ENCODE measurements at regions not wholly inside any gene's neighbourhood (a gene's known extent, or its start where the extent isn't known, plus 50 kb on each side); places are given as distances from the start of the nearest gene placed in this dataset.

DNA sequence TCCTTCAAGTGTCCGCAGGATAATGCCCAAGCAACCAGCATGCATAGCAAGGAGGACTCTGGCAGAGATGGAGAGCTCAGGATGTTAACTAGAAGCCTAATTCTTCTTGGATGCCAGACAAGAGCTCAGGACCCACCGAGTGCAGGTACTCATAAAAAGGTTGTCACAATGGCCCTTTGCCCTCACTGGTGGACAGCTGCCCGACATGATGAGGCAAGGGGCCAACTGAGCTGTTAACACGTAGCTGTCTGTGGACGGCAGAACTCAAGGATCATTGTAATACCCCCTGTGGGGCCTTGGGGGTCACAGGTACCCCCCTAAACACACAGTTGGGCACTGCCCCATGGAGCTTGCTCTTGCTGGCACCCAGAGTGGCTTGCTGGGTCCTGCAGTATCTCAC is 393.7 kb downstream of the PIK3C3 start:
- CTCF ChIA-PET = no interaction called here
- no peak for FAIRE-seq
- no peak overlapping the region for H3K4me3 ChIP-seq
- H3K4me2 ChIP-seq = no peak overlapping the region
- no peaks in the 10 kb centered on the region for H3K9me3 ChIP-seq
- 10% methylated on average over 1 of the region's 5 CpGs for WGBS (ENCODE audit: missing lambda C conversion rate)
- H3K4me1 ChIP-seq = no peaks in the 10 kb centered on the region
- POLR2A ChIA-PET = no interaction called here
- H3K27ac ChIP-seq = no peak overlapping the region
- no peak for ATAC-seq
- TF ChIP-seq, protein P1, sequence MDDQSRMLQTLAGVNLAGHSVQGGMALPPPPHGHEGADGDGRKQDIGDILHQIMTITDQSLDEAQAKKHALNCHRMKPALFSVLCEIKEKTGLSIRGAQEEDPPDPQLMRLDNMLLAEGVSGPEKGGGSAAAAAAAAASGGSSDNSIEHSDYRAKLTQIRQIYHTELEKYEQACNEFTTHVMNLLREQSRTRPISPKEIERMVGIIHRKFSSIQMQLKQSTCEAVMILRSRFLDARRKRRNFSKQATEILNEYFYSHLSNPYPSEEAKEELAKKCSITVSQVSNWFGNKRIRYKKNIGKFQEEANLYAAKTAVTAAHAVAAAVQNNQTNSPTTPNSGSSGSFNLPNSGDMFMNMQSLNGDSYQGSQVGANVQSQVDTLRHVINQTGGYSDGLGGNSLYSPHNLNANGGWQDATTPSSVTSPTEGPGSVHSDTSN (IDR thresholded peaks at IDR 0.05) = no peak
- TF ChIP-seq GATA3 (IDR thresholded peaks at IDR 0.05; ENCODE audit: borderline replicate concordance) (no peak), RFX5 (IDR thresholded peaks at IDR 0.05) (no peak), HOXB5 (CRISPR knock-in tag; IDR thresholded peaks at IDR 0.05) (no peak), RAD21 (conservative IDR thresholded peaks at IDR 0.05 in 1 of 2, IDR thresholded peaks at IDR 0.05 in 1 of 2) (no peak), JUNB (IDR thresholded peaks at IDR 0.05) (no peak), NFE2L2 (conservative IDR thresholded peaks at IDR 0.05; ENCODE audit: low read length) (no peak), BHLHE40 (IDR thresholded peaks at IDR 0.05; ENCODE audit: low read depth, low read length) (no peak), FOSB (CRISPR knock-in tag; IDR thresholded peaks at IDR 0.05) (no peak), NR3C1 (IDR thresholded peaks at IDR 0.05) (no peak), EP300 (IDR thresholded peaks at IDR 0.05) (no peak), RARB (CRISPR knock-in tag; IDR thresholded peaks at IDR 0.05) (no peak), ZFP36 (IDR thresholded peaks at IDR 0.05; ENCODE audit: borderline replicate concordance, partially characterized antibody) (no peak), SREBF2 (IDR thresholded peaks at IDR 0.05) (no peak), HOXA7 (CRISPR knock-in tag; IDR thresholded peaks at IDR 0.05) (no peak), FOSL2 (IDR thresholded peaks at IDR 0.05) (no peak), FOSL2 (CRISPR knock-in tag; IDR thresholded peaks at IDR 0.05) (no peak), SMC3 (IDR thresholded peaks at IDR 0.05) (no peak)
- TF ChIP-seq, protein P2, sequence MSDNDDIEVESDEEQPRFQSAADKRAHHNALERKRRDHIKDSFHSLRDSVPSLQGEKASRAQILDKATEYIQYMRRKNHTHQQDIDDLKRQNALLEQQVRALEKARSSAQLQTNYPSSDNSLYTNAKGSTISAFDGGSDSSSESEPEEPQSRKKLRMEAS (IDR thresholded peaks at IDR 0.05) = no peak
- TF ChIP-seq, protein P3, sequence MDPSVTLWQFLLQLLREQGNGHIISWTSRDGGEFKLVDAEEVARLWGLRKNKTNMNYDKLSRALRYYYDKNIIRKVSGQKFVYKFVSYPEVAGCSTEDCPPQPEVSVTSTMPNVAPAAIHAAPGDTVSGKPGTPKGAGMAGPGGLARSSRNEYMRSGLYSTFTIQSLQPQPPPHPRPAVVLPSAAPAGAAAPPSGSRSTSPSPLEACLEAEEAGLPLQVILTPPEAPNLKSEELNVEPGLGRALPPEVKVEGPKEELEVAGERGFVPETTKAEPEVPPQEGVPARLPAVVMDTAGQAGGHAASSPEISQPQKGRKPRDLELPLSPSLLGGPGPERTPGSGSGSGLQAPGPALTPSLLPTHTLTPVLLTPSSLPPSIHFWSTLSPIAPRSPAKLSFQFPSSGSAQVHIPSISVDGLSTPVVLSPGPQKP (IDR thresholded peaks at IDR 0.05; ENCODE audit: low read depth, low read length) = no peak
- TF ChIP-seq, protein P4, sequence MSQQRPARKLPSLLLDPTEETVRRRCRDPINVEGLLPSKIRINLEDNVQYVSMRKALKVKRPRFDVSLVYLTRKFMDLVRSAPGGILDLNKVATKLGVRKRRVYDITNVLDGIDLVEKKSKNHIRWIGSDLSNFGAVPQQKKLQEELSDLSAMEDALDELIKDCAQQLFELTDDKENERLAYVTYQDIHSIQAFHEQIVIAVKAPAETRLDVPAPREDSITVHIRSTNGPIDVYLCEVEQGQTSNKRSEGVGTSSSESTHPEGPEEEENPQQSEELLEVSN (IDR thresholded peaks at IDR 0.05; ENCODE audit: borderline replicate concordance, low read depth) = no peak
- DNase-seq (ENCODE audit: low read depth in 1 of 2, low spot score in 1 of 2) = no peak

DNA sequence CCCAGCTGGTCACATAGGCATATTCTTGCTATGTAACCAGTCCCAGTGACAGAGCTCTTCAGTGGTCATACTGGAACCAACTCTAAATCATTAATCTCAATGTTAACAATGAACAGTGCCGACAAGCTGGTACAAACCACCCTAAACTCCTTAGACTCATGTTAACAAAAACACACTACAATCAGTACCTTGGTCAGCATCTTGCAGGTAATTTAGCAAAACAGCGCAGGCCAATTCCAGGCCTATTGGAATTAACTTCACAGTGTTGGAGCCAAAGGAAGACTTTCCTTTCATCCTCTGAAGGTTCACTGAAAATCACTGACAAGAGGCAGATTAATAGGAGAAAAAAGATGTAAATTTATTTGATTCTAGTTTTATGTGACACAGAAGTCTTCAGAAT is 396.4 kb downstream of the PIK3C3 start:
- no peak for ATAC-seq
- Histone ChIP-seq H3K4me2 (no peak overlapping the region), H3K4me1 (no peaks in the 10 kb centered on the region), H3K4me3 (no peak overlapping the region), H3K27ac (no peak overlapping the region), H3K9me3 (no peaks in the 10 kb centered on the region)
- POLR2A ChIA-PET = no interaction called here
- TF ChIP-seq FOSL2 (IDR thresholded peaks at IDR 0.05) = no peak
- TF ChIP-seq FOSL2 (CRISPR knock-in tag; IDR thresholded peaks at IDR 0.05) = no peak
- no peak for TF ChIP-seq SREBF2 (IDR thresholded peaks at IDR 0.05)
- TF ChIP-seq MYC (IDR thresholded peaks at IDR 0.05; ENCODE audit: borderline replicate concordance, low read length) = no peak
- no peak for TF ChIP-seq ZFP36 (IDR thresholded peaks at IDR 0.05; ENCODE audit: borderline replicate concordance, partially characterized antibody)
- TF ChIP-seq PHF8 (IDR thresholded peaks at IDR 0.05; ENCODE audit: borderline replicate concordance, low read depth) = no peak
- TF ChIP-seq CHD2 (IDR thresholded peaks at IDR 0.05; ENCODE audit: low read length, partially characterized antibody) = no peak
- TF ChIP-seq NPAS2 (CRISPR knock-in tag; IDR thresholded peaks at IDR 0.05; ENCODE audit: borderline replicate concordance) = no peak
- TF ChIP-seq FOSB (CRISPR knock-in tag; IDR thresholded peaks at IDR 0.05) = no peak
- TF ChIP-seq ZSCAN20 (CRISPR knock-in tag; IDR thresholded peaks at IDR 0.05) = no peak
- no peak for TF ChIP-seq CHD4 (IDR thresholded peaks at IDR 0.05; ENCODE audit: borderline replicate concordance)
- TF ChIP-seq POLR2A (IDR thresholded peaks at IDR 0.05; ENCODE audit: low read length) = no peak
- TF ChIP-seq SMC3 (IDR thresholded peaks at IDR 0.05) = no peak
- TF ChIP-seq MAZ (IDR thresholded peaks at IDR 0.05; ENCODE audit: borderline replicate concordance, low read depth, low read length) = no peak
- no peak for TF ChIP-seq HOXB5 (CRISPR knock-in tag; IDR thresholded peaks at IDR 0.05)
- TF ChIP-seq EP300 (IDR thresholded peaks at IDR 0.05) = no peak
- no peak for TF ChIP-seq RNF2 (IDR thresholded peaks at IDR 0.05; ENCODE audit: borderline replicate concordance, low read depth)
- no peak for DNase-seq (ENCODE audit: low read depth in 1 of 2, low spot score in 1 of 2)
- CTCF ChIA-PET = no interaction called here
- no peak for FAIRE-seq
- WGBS (ENCODE audit: missing lambda C conversion rate) = 0% methylated on average over 2 of the region's 2 CpGs
